ENCODE measurements at regions not wholly inside any gene's neighbourhood (a gene's known extent, or its start where the extent isn't known, plus 50 kb on each side); places are given as distances from the start of the nearest gene placed in this dataset.

GRCh38 chr1:4960782-4961475, 306.5 kb downstream of the AJAP1 start:
- Histone ChIP-seq H3K27me3 (ENCODE audit: insufficient read depth, low read length, poor library complexity, severe bottlenecking) (no peaks in the 10 kb centered on the region), H3K36me3 (ENCODE audit: insufficient read depth, low read length) (no peaks in the 10 kb centered on the region), H3K4me3 (ENCODE audit: low read length) (no peak overlapping the region), H3K4me1 (ENCODE audit: insufficient read depth, low read length) (no peaks in the 10 kb centered on the region), H3K9me3 (ENCODE audit: low read length) (no peaks in the 10 kb centered on the region), H3K27ac (ENCODE audit: low read depth, low read length) (no peak overlapping the region)
- CTCF ChIA-PET, result no interaction called here
- Mint-ChIP-seq H3K9me3 (peaks cover 0 to 2% (median 0%) of the 10 kb centered on the region in 5 donors), H3K4me1 (no peaks in the 10 kb centered on the region), H3K27me3 (peaks cover 3 to 25% of the 10 kb centered on the region in 2 donors), H3K36me3 (no peaks in the 10 kb centered on the region), H3K27ac (no peak overlapping the region), H3K4me3 (no peak overlapping the region)
- no peak for DNase-seq
- POLR2A ChIA-PET, result no interaction called here

- CTCF ChIA-PET, result no interaction called here
- Mint-ChIP-seq H3K27ac (no peak overlapping the region), H3K27me3 (peaks cover 3 to 25% of the 10 kb centered on the region in 2 donors), H3K4me1 (no peaks in the 10 kb centered on the region), H3K36me3 (no peaks in the 10 kb centered on the region), H3K9me3 (peaks cover 0 to 2% (median 0%) of the 10 kb centered on the region in 5 donors), H3K4me3 (no peak overlapping the region)
- Histone ChIP-seq H3K27me3 (ENCODE audit: insufficient read depth, low read length, poor library complexity, severe bottlenecking) (no peaks in the 10 kb centered on the region), H3K4me3 (ENCODE audit: low read length) (no peak overlapping the region), H3K36me3 (ENCODE audit: insufficient read depth, low read length) (no peaks in the 10 kb centered on the region), H3K4me1 (ENCODE audit: insufficient read depth, low read length) (no peaks in the 10 kb centered on the region), H3K9me3 (ENCODE audit: low read length) (no peaks in the 10 kb centered on the region), H3K27ac (ENCODE audit: low read depth, low read length) (no peak overlapping the region)
- no peak for DNase-seq
- POLR2A ChIA-PET, result no interaction called here
Measured at GRCh38 chr1:4960336-4960735, 305.9 kb downstream of the AJAP1 start.

- ChIA-PET CTCF (no interaction called here), POLR2A (no interaction called here)
- Histone ChIP-seq H3K4me1 (ENCODE audit: insufficient read depth, low read length) (no peaks in the 10 kb centered on the region), H3K27ac (ENCODE audit: low read depth, low read length) (no peak overlapping the region), H3K9me3 (ENCODE audit: low read length) (no peaks in the 10 kb centered on the region), H3K36me3 (ENCODE audit: insufficient read depth, low read length) (no peaks in the 10 kb centered on the region), H3K27me3 (ENCODE audit: insufficient read depth, low read length, poor library complexity, severe bottlenecking) (no peaks in the 10 kb centered on the region), H3K4me3 (ENCODE audit: low read length) (no peak overlapping the region)
- H3K36me3 Mint-ChIP-seq, result no peaks in the 10 kb centered on the region
- H3K4me3 Mint-ChIP-seq, result no peak overlapping the region
- no peak for DNase-seq
- no peak overlapping the region for H3K27ac Mint-ChIP-seq
- H3K27me3 Mint-ChIP-seq, result peaks cover 3 to 22% of the 10 kb centered on the region in 2 donors
- H3K9me3 Mint-ChIP-seq, result peaks cover 0 to 8% (median 2%) of the 10 kb centered on the region in 5 donors
- H3K4me1 Mint-ChIP-seq, result no peaks in the 10 kb centered on the region
Measured at GRCh38 chr1:4959216-4959615, 304.8 kb downstream of the AJAP1 start.

GRCh38 chr1:4957027-4957426, 302.6 kb downstream of the AJAP1 start:
- no peak overlapping the region for H3K4me3 ChIP-seq (ENCODE audit: low read length)
- Mint-ChIP-seq H3K9me3 (peaks cover 0 to 20% (median 11%) of the 10 kb centered on the region in 5 donors), H3K36me3 (no peaks in the 10 kb centered on the region), H3K4me1 (no peaks in the 10 kb centered on the region), H3K27me3 (peaks cover 3 to 16% of the 10 kb centered on the region in 2 donors), H3K4me3 (no peak overlapping the region), H3K27ac (no peak overlapping the region)
- ChIA-PET CTCF (no interaction called here), POLR2A (no interaction called here)
- DNase-seq, result no peak
- H3K36me3 ChIP-seq (ENCODE audit: insufficient read depth, low read length), result no peaks in the 10 kb centered on the region
- no peaks in the 10 kb centered on the region for H3K27me3 ChIP-seq (ENCODE audit: insufficient read depth, low read length, poor library complexity, severe bottlenecking)
- H3K27ac ChIP-seq (ENCODE audit: low read depth, low read length), result no peak overlapping the region
- H3K4me1 ChIP-seq (ENCODE audit: insufficient read depth, low read length), result no peaks in the 10 kb centered on the region
- no peaks in the 10 kb centered on the region for H3K9me3 ChIP-seq (ENCODE audit: low read length)

GRCh38 chr1:4954392-4954791, 300.0 kb downstream of the AJAP1 start:
- POLR2A ChIA-PET, result no interaction called here
- H3K36me3 ChIP-seq (ENCODE audit: insufficient read depth, low read length), result no peaks in the 10 kb centered on the region
- no peaks in the 10 kb centered on the region for H3K9me3 ChIP-seq (ENCODE audit: low read length)
- H3K4me3 ChIP-seq (ENCODE audit: low read length), result no peak overlapping the region
- Mint-ChIP-seq H3K27me3 (peaks cover 8 to 19% of the 10 kb centered on the region in 2 donors), H3K4me3 (no peak overlapping the region), H3K9me3 (peaks cover 0 to 20% (median 13%) of the 10 kb centered on the region in 5 donors), H3K4me1 (no peaks in the 10 kb centered on the region), H3K27ac (no peak overlapping the region), H3K36me3 (peaks cover 0 to 2% (median 0%) of the 10 kb centered on the region in 3 donors)
- DNase-seq, result no peak
- H3K4me1 ChIP-seq (ENCODE audit: insufficient read depth, low read length), result no peaks in the 10 kb centered on the region
- no peaks in the 10 kb centered on the region for H3K27me3 ChIP-seq (ENCODE audit: insufficient read depth, low read length, poor library complexity, severe bottlenecking)
- H3K27ac ChIP-seq (ENCODE audit: low read depth, low read length), result no peak overlapping the region
- CTCF ChIA-PET, result no interaction called here

- no peaks in the 10 kb centered on the region for H3K4me1 ChIP-seq (ENCODE audit: insufficient read depth, low read length)
- Mint-ChIP-seq H3K27ac (no peak overlapping the region), H3K4me3 (no peak overlapping the region), H3K4me1 (no peaks in the 10 kb centered on the region), H3K27me3 (peaks cover 16 to 26% of the 10 kb centered on the region in 2 donors), H3K36me3 (peaks cover 0 to 2% (median 0%) of the 10 kb centered on the region in 3 donors), H3K9me3 (peaks cover 0 to 20% (median 13%) of the 10 kb centered on the region in 5 donors)
- no peaks in the 10 kb centered on the region for H3K36me3 ChIP-seq (ENCODE audit: insufficient read depth, low read length)
- no peak overlapping the region for H3K4me3 ChIP-seq (ENCODE audit: low read length)
- no peak for DNase-seq
- H3K9me3 ChIP-seq (ENCODE audit: low read length), result no peaks in the 10 kb centered on the region
- POLR2A ChIA-PET, result no interaction called here
- no peak overlapping the region for H3K27ac ChIP-seq (ENCODE audit: low read depth, low read length)
- CTCF ChIA-PET, result no interaction called here
- H3K27me3 ChIP-seq (ENCODE audit: insufficient read depth, low read length, poor library complexity, severe bottlenecking), result no peaks in the 10 kb centered on the region
Measured at GRCh38 chr1:4951601-4952000, 297.2 kb downstream of the AJAP1 start.

GRCh38 chr1:4946343-4946742, 291.9 kb downstream of the AJAP1 start:
- Histone ChIP-seq H3K4me1 (ENCODE audit: insufficient read depth, low read length) (no peaks in the 10 kb centered on the region), H3K9me3 (ENCODE audit: low read length) (no peaks in the 10 kb centered on the region), H3K27ac (ENCODE audit: low read depth, low read length) (no peak overlapping the region), H3K27me3 (ENCODE audit: insufficient read depth, low read length, poor library complexity, severe bottlenecking) (no peaks in the 10 kb centered on the region), H3K4me3 (ENCODE audit: low read length) (no peak overlapping the region), H3K36me3 (ENCODE audit: insufficient read depth, low read length) (no peaks in the 10 kb centered on the region)
- POLR2A ChIA-PET, result no interaction called here
- no peak for DNase-seq
- Mint-ChIP-seq H3K27ac (no peak overlapping the region), H3K27me3 (peaks cover 12 to 34% of the 10 kb centered on the region in 2 donors), H3K4me1 (no peaks in the 10 kb centered on the region), H3K4me3 (no peak overlapping the region), H3K9me3 (peaks cover 0 to 6% (median 0%) of the 10 kb centered on the region in 5 donors), H3K36me3 (peaks cover 0 to 2% (median 0%) of the 10 kb centered on the region in 3 donors)
- CTCF ChIA-PET, result no interaction called here

GRCh38 chr1:4944911-4945310, 290.5 kb downstream of the AJAP1 start:
- POLR2A ChIA-PET, result no interaction called here
- peaks cover 12 to 26% of the 10 kb centered on the region in 2 donors for H3K27me3 Mint-ChIP-seq

More at GRCh38 chr1:4944911-4945310, 290.5 kb downstream of the AJAP1 start:
- H3K9me3 Mint-ChIP-seq, result peaks cover 0 to 4% (median 0%) of the 10 kb centered on the region in 5 donors
- Histone ChIP-seq H3K4me1 (ENCODE audit: insufficient read depth, low read length) (no peaks in the 10 kb centered on the region), H3K27me3 (ENCODE audit: insufficient read depth, low read length, poor library complexity, severe bottlenecking) (no peaks in the 10 kb centered on the region), H3K36me3 (ENCODE audit: insufficient read depth, low read length) (no peaks in the 10 kb centered on the region), H3K4me3 (ENCODE audit: low read length) (no peak overlapping the region), H3K9me3 (ENCODE audit: low read length) (no peaks in the 10 kb centered on the region), H3K27ac (ENCODE audit: low read depth, low read length) (no peak overlapping the region)
- H3K4me3 Mint-ChIP-seq, result no peak overlapping the region
- CTCF ChIA-PET, result no interaction called here
- H3K36me3 Mint-ChIP-seq, result peaks cover 0 to 2% (median 0%) of the 10 kb centered on the region in 3 donors
- DNase-seq, result no peak
- no peak overlapping the region for H3K27ac Mint-ChIP-seq
- no peaks in the 10 kb centered on the region for H3K4me1 Mint-ChIP-seq
